GM12878 (cell line): ENCODE measurements at regions not wholly inside any gene's neighbourhood (a gene's known extent, or its start where the extent isn't known, plus 50 kb on each side); places are given as distances from the start of the nearest gene placed in this dataset.

Experiments
- CREB1 ChIP-seq: IDR thresholded peaks from 2 replicates; pipeline ENCODE4 v1.6.1; 2012; ENCODE audit warnings: low read depth, mild to moderate bottlenecking, inconsistent platforms
- NR2C1 ChIP-seq: fragments of 450-650 bp; IDR thresholded peaks from 2 replicates; pipeline ENCODE4 v1.6.1; 2017; ENCODE audit warnings: antibody characterized with exemption, mild to moderate bottlenecking, moderate library complexity
- RFX5 ChIP-seq: IDR thresholded peaks from 2 replicates; pipeline ENCODE4 v1.6.1; 2011; ENCODE audit warnings: low read depth, low read length, improper control_type of control experiment
- TAF1 ChIP-seq: IDR thresholded peaks from 2 replicates; pipeline ENCODE4 v1.6.1; 2011; ENCODE audit warnings: mild to moderate bottlenecking, low read depth, low read length, borderline replicate concordance
- TF ChIP-seq, protein P1 (sequence below), 3 experiments: IDR thresholded peaks in 2 of 3; conservative IDR thresholded peaks in 1 of 3; 2 replicates each; pipeline ENCODE4 v1.5.1; 2011; ENCODE audit warnings: low read depth in 3 of 3, low read length in 3 of 3, mild to moderate bottlenecking in 3 of 3, control low read depth in 2 of 3, moderate library complexity in 2 of 3, inconsistent platforms in 1 of 3, mixed read lengths in 1 of 3; ENCODE audit not compliant: control insufficient read depth in 2 of 3, insufficient read depth in 1 of 3; ENCODE audit errors: extremely low read depth in 1 of 3

DNA sequence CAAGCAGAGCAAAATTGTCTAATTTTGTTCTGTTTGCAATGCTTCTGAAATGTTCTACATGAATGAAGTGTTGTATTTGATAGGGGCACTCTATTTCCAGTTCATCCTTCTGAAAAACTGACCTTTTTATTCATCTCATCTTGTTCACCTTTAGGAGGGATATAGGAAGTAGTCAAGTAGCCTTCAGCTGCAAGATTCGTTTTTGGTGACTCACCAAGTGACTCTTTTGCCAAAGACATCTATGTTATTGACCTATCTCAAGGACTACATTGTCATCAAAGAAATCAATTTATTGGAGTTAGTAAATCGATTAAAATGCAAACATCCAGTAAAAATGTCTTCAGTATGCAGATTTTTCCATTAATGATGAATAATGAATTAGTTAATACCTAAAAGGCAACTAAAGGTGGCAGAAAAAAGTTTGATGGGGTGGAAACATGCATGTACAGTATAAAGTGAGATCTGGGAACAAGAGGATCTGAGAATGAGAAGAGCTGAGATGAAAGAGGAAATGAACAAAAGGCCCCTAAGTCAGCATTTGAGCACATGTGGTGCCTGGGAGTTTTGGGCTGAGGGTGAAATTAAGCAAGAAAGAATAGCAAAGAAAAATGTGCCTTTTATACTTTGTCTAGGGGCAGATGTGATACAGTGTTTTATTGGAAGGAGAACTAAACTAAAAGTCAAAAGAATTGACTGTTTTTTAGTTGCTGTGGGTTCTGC, 255.1 kb upstream of the LINC00305 start:
- TF ChIP-seq NR2C1 (no peak), CREB1 (no peak), TAF1 (no peak), RFX5 (no peak)
- TF ChIP-seq, protein P1, sequence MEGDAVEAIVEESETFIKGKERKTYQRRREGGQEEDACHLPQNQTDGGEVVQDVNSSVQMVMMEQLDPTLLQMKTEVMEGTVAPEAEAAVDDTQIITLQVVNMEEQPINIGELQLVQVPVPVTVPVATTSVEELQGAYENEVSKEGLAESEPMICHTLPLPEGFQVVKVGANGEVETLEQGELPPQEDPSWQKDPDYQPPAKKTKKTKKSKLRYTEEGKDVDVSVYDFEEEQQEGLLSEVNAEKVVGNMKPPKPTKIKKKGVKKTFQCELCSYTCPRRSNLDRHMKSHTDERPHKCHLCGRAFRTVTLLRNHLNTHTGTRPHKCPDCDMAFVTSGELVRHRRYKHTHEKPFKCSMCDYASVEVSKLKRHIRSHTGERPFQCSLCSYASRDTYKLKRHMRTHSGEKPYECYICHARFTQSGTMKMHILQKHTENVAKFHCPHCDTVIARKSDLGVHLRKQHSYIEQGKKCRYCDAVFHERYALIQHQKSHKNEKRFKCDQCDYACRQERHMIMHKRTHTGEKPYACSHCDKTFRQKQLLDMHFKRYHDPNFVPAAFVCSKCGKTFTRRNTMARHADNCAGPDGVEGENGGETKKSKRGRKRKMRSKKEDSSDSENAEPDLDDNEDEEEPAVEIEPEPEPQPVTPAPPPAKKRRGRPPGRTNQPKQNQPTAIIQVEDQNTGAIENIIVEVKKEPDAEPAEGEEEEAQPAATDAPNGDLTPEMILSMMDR (IDR thresholded peaks at IDR 0.05 in 2 of 3, conservative IDR thresholded peaks at IDR 0.05 in 1 of 3; ENCODE audit: control insufficient read depth in 2 of 3, extremely low read depth in 1 of 3, insufficient read depth in 1 of 3, low read depth in 3 of 3, low read length in 3 of 3), result no peak
